ENCODE measurements at regions not wholly inside any gene's neighbourhood (a gene's known extent, or its start where the extent isn't known, plus 50 kb on each side); places are given as distances from the start of the nearest gene placed in this dataset.
"Not testable (repeated sequence)": the region's sequence is repeated elsewhere in the genome, so short reads cannot be mapped to it uniquely, and the experiment has no call there.

DNA sequence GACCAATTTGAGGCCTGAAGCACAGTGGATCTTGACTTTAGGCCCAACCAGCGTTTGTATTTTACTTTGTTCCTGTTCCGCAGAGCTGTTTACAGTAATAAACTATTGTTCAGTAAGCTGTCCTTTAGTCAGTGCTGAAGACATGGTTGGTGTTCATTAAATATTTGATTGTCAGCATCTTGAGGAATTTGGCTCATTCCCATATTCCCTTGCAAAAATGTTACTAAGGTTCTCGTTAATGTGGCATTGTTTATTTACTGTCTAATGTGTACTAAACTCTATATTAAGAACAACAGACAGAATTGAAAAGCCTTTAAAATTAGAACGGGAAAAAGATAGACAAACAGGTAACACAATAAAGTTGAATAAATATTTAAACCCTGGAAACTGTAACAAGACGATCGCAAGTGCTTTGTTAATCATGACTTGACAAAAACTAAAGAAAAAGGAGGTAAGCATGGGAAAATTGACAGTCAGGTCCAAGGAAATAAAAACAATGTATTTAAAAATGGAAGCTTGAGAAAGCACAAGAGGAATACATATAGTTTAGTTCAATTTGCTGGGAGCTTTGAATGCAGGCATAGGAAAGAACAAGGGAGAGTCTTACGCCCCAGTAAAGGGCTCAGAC lies 1060.8 kb upstream of the CRIM1 start:
- DNase-seq = no peak

DNA sequence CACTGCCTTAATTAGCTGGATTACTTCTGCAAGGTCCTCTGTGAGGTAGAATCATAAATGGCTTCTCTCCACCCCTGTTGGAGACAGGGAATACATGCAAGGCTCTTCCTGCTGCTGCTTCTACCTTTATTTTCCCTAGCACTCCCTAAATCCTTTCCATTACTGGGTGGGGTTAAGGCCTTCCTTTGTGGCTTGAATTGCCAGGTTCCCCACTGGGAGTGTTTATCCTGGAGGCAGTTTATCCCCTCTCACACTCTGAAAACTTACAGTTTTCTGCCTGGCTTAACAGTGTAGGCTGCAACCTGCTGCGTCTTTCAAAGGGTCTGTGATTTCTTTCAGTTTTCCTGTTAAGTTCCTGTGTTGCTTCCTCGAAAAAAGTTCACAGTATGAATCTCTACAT lies 1062.3 kb upstream of the CRIM1 start:
- no peak for DNase-seq

DNA sequence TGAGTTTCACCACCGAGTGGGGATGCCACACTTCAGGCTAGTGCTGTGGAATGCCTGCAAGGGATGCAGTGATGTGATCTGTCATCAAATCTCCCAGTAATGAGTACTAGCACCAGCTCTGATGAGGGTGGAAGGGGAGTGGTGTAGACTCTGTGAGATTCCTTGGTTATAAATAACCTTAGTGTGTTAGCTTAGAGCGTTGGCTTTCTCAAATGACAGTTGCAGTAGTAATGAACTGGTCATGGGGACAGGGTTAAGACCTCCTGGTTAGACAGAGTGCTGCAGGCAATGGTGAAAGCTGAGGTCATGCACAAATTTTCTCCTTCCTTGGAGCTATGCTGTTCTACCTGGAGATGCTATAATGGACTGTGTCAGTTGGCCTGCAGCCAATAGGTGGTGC lies 1063.4 kb upstream of the CRIM1 start:
- DNase-seq = no peak

GRCh38 chr2:35281702-35282101 lies 1073.9 kb upstream of the CRIM1 start:
- no peak for DNase-seq

- no peak for DNase-seq
These were observed 1099.8 kb upstream of the CRIM1 start for GRCh38 chr2:35255826-35256225.

DNA sequence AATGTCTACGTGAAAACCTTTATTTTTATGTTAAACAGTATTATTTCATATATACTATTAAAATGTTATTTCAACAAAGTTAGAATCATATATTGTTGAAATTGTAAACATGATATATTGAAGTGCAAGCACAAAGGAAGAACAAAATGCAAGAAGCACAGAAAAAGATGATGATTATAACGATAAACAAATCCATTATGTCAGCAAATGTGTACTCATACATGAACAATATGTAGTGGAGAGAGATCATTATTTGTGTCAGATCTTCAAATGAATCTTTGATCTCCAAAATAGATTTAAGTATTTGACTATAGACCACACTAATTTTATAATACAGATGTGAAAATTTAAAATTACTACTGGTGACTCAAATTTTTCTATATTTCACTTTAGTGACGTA lies 1104.4 kb upstream of the CRIM1 start:
- DNase-seq = no peak

GRCh38 chr2:35246702-35247101 lies 1108.9 kb upstream of the CRIM1 start:
- no peak for DNase-seq

DNA sequence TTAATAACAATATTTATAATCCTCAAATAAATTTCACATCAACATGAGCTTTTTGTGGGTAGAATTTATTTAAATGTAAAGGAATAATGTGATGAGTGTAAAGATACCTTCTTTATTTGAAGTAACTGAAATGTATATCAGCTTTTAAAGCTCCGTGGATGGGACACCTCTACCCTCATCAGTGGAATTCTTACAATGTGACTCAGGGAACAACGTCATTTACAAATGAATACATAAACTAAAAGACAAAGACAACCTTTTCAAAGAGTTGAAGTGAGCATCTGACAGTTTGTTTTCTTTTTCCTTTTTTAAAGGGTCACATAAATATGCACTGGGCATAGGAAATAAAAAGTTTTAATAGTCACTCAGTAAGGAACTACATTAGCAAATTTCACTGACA lies 1127.0 kb upstream of the CRIM1 start:
- DNase-seq = no peak

GRCh38 chr2:35220461-35220860 lies 1135.1 kb upstream of the CRIM1 start:
- no peak for DNase-seq

DNA sequence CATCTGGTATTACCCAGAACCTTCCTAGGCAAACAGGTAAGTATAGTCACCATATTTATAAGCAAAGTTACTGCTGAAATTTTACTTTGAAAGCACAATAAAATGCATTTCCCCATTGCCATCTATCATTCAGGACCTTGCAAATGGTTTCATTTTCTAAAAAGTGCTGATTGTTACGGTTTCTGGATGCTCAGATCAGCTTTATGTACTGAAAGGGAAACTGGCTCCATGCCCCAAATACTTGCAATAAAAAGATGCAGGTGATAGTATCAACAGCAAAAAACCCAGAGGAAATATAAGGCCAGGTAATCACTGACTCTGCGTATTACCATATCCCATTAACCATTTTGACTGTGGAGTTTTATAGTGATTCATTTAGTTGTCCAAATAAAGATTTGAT lies 1150.7 kb upstream of the CRIM1 start:
- DNase-seq = no peak

DNA sequence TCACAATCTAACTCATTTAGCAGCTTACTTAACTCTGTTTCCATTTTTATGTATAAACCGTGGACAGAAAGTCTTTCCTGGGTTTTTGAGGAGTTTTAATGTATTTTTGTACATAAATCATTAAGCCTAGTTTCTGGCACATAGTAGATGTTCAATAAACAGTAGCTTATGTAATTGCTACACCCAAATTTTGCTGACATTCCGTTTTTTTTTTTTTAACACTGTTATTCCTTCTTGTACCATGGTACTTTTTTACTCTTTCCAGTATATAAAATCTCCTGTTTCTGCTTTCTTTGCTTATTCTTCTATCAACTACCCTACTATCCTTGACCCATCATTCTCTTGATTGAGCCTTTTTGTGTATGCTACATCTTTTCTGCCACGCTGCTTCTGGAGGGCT lies 1151.3 kb upstream of the CRIM1 start:
- no peak for DNase-seq

DNA sequence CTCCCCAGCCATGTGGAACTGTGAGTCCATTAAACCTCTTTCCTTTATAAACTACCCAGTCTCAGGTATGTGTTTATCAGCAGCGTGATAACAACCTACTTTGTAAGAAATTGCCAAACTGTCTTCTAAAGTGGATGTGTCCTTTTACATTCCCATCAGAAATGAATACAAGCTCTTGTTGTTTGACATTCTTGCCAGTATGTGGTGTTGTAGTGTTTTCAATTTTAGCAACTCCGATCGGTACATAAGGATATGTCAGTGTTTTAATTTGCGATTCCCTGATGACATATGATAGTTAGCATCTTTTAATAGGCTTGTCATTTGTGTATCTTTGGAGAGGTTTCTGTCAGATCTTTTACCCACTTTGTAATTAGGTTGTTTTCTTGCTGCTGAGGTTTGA lies 1156.3 kb upstream of the CRIM1 start:
- DNase-seq = no peak

GRCh38 chr2:35185861-35186412 lies 1169.6 kb upstream of the CRIM1 start:
- DNase-seq = no peak

- no peak for DNase-seq
These were observed 1171.1 kb upstream of the CRIM1 start for GRCh38 chr2:35184471-35184870.

- DNase-seq = not testable (repeated sequence)
These were observed 1178.9 kb upstream of the CRIM1 start for GRCh38 chr2:35176726-35177125.

DNA sequence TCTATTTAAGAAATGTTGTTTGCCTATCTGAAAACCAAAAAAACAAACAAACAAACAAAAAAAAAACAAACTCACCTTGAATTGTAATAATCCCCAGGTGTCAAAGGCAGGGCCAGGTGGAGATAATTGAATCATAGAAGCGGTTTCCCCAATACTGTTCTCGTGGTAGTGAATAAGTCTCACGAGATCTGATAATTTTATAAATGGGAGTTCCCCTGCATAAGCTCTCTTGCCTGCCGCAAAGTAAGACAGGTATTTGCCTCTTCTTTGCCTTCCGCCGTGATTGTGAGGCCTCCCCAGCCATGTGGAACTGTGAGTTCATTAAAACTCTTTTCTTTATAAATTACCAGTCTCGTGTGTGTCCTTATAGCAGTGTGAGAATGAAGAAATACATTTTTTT lies 1180.7 kb upstream of the CRIM1 start:
- no peak for DNase-seq

GRCh38 chr2:35172687-35173086 lies 1182.9 kb upstream of the CRIM1 start:
- no peak for DNase-seq

DNA sequence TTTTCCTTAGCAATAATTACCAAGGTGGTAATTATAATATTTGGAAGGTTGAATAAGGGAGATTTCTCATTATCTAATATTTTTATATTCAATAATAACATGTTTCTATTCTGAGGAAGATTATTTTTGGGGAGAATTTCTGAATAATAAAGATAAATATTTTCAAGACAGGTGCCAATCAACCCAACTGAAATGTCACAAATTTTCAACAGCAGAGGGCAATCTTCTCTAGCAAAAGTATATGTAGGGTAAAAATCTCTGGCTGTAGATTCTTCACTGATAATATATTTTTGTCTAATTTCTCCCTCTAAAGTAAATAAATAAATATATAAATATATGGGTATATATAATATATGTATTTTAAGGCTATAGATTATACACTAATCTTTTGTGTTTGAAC lies 1187.2 kb upstream of the CRIM1 start:
- DNase-seq = no peak

GRCh38 chr2:35163948-35164347 lies 1191.6 kb upstream of the CRIM1 start:
- DNase-seq = no peak

GRCh38 chr2:35160871-35161270 lies 1194.7 kb upstream of the CRIM1 start:
- no peak for DNase-seq

- no peak for DNase-seq
These were observed 1229.7 kb upstream of the CRIM1 start for GRCh38 chr2:35125871-35126270.

- no peak for DNase-seq
These were observed 1230.3 kb upstream of the CRIM1 start for GRCh38 chr2:35125278-35125677.

DNA sequence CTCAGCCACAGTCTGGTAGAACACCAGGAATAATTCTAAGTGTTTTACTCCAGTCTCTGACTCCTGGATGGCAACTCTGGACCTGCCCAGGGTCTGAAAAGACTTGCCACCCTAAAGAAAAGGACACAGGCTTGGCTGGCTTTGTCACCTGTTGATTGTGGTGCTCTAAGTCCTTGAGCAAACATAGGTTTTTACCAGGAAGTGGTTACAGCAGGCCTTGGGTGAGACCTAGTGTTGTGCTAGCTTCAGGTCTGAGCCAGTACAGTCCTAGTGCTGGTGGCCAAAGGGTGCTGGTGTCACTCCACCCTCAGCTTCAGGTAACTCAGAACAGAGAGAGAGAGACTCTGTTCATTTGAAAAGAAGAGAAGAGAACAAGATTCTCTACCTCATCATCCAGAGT lies 1239.4 kb upstream of the CRIM1 start:
- no peak for DNase-seq

DNA sequence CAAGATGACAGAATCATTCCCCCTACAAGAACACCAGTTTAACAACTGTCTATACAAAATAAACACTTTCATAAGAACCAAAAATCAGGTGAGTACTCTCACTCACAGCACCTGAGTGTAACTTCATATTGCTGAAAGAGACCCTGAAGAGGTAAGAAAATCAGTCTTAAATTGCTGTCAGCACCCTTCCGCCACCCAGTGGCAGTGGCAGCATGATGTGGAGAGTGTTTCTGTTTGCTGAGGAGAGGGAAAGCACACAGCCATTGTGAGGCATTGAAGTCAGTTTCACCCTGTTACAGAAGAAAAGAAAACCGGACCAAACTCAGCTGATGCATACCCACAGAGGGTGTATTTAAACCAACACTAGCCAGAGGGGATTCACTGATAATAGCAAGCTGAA lies 1240.8 kb upstream of the CRIM1 start:
- DNase-seq = no peak

- DNase-seq = not testable (repeated sequence)
These were observed 1243.2 kb upstream of the CRIM1 start for GRCh38 chr2:35112367-35112766.
